ENCODE measurements at regions not wholly inside any gene's neighbourhood (a gene's known extent, or its start where the extent isn't known, plus 50 kb on each side); places are given as distances from the start of the nearest gene placed in this dataset.
"Not testable (repeated sequence)": the region's sequence is repeated elsewhere in the genome, so short reads cannot be mapped to it uniquely, and the experiment has no call there.

DNA sequence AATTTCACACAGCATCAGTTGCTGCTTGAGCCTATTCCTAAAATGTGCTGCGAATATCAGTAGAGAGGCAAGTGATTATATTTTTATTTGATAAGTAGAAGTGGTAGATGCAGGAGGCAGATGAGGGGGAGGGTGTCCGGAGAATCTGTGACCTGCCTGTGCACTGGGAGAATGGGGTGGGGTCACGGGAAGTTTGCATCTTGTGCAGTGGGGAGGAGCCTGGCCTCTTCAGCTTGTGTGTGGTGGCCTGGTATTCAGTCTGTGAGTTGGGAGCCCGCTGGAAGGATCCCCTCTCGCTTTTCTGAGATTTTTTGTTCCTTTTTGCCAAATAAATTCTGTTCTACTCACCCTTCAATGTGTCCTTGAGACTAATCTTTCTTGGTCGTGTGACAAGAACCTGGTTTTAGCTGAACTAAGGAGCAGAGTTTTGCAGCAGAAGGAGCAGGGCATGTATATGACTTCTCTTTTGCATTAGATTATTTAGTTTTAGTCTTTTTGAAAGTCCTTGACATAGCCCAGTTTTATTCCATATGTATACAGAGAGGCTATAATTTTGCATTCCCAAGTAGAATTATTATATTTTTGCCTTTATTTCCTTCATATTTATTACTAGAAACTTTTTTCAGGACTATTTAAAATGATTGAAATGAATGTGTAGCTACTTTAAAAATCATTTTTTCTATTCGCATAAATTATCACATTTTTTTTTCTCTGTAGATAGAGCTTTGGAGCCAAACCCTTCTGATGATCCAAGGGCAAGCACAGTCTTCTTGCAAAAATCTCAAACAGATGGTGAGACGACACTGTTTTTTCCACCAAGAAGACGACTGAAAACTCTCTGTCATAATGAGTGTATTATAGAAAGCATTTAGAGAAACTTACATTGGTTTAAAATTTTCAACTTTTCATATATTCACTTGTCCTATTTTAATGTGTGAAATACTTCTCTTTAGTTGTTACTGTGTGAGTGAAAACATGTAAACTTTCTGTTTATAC, 1257.2 kb downstream of the UQCRFS1 start:
- no peak for FAIRE-seq
- ChIA-PET CTCF (interaction anchor here (1.4 kb wide), 1 partner anchor 10 kb away, joined by 3 read pairs; no protein-coding TSS in a partner anchor), POLR2A (no interaction called here)
- Histone ChIP-seq H2AFZ (ENCODE audit: low read depth, low read length) (no peak overlapping the region), H3K9ac (replicated peaks; ENCODE audit: extremely low read depth, insufficient read depth, low read length) (no peak overlapping the region), H3K4me1 (ENCODE audit: control insufficient read depth, extremely low read depth, insufficient read depth, low read length) (no peaks in the 10 kb centered on the region), H3K79me2 (ENCODE audit: control insufficient read depth, insufficient read depth, low read length) (no peaks in the 10 kb centered on the region), H3K4me2 (ENCODE audit: insufficient read depth, low read length) (no peak overlapping the region), H3K27ac (ENCODE audit: insufficient read depth, low read depth, low read length) (no peak overlapping the region), H3K36me3 (ENCODE audit: control insufficient read depth in 2 of 2, extremely low read depth in 1 of 2, insufficient read depth in 2 of 2, low read length in 2 of 2) (no peaks in the 10 kb centered on the region), H4K20me1 (replicated peaks; ENCODE audit: control insufficient read depth, extremely low read depth, insufficient read depth, low read length) (no peaks in the 10 kb centered on the region), H3K4me3 (replicated peaks in 1 of 3; ENCODE audit: insufficient read depth in 1 of 3, low read depth in 1 of 3, low read length in 3 of 3) (no peak overlapping the region), H3K9me3 (replicated peaks; ENCODE audit: control insufficient read depth, insufficient read depth, low read length) (peaks cover 2% of the 10 kb centered on the region), H3K9me1 (replicated peaks; ENCODE audit: control insufficient read depth, extremely low read depth, insufficient read depth, low read length) (no peaks in the 10 kb centered on the region), H3K27me3 (ENCODE audit: control insufficient read depth in 2 of 2, insufficient read depth in 2 of 2, low read length in 2 of 2) (no peaks in the 10 kb centered on the region)
- TF ChIP-seq EZH2 (IDR thresholded peaks at IDR 0.05; ENCODE audit: borderline replicate concordance, low read depth, low read length, severe bottlenecking) = no peak
- TF ChIP-seq, protein P1, sequence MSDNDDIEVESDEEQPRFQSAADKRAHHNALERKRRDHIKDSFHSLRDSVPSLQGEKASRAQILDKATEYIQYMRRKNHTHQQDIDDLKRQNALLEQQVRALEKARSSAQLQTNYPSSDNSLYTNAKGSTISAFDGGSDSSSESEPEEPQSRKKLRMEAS (IDR thresholded peaks at IDR 0.05; ENCODE audit: insufficient read depth, insufficient read length) = no peak
- TF ChIP-seq GATA2 (IDR thresholded peaks at IDR 0.05; ENCODE audit: insufficient read depth, insufficient read length, low read depth, low read length) = no peak
- TF ChIP-seq FOS (IDR thresholded peaks at IDR 0.05; ENCODE audit: borderline replicate concordance, insufficient read depth, low read length) = no peak
- TF ChIP-seq, protein P2, sequence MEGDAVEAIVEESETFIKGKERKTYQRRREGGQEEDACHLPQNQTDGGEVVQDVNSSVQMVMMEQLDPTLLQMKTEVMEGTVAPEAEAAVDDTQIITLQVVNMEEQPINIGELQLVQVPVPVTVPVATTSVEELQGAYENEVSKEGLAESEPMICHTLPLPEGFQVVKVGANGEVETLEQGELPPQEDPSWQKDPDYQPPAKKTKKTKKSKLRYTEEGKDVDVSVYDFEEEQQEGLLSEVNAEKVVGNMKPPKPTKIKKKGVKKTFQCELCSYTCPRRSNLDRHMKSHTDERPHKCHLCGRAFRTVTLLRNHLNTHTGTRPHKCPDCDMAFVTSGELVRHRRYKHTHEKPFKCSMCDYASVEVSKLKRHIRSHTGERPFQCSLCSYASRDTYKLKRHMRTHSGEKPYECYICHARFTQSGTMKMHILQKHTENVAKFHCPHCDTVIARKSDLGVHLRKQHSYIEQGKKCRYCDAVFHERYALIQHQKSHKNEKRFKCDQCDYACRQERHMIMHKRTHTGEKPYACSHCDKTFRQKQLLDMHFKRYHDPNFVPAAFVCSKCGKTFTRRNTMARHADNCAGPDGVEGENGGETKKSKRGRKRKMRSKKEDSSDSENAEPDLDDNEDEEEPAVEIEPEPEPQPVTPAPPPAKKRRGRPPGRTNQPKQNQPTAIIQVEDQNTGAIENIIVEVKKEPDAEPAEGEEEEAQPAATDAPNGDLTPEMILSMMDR (IDR thresholded peaks at IDR 0.05; ENCODE audit: extremely low read depth in 1 of 2, insufficient read depth in 1 of 2, low read depth in 1 of 2, low read length in 2 of 2) = no peak
- TF ChIP-seq MYC (IDR thresholded peaks at IDR 0.05; ENCODE audit: low read depth, low read length) = no peak
- no peak for TF ChIP-seq POLR2A (IDR thresholded peaks at IDR 0.05; ENCODE audit: low read depth, low read length)
- TF ChIP-seq POLR2AphosphoS5 (IDR thresholded peaks at IDR 0.05; ENCODE audit: insufficient read depth, low read depth, low read length) = no peak
- no peak for TF ChIP-seq JUN (IDR thresholded peaks at IDR 0.05; ENCODE audit: borderline replicate concordance, insufficient read depth, insufficient read length, low read depth)
- no peak for DNase-seq (ENCODE audit: low read depth, low spot score)
- BruUV-seq (replicated peaks) = no TSS peak
- intact Hi-C loops (cut with micrococcal nuclease) (no loop called here), dilution Hi-C loops (cut with MboI; ENCODE audit: extremely low pct_ligation_motif_present, low sequenced_read_pairs) (no loop called here)

DNA sequence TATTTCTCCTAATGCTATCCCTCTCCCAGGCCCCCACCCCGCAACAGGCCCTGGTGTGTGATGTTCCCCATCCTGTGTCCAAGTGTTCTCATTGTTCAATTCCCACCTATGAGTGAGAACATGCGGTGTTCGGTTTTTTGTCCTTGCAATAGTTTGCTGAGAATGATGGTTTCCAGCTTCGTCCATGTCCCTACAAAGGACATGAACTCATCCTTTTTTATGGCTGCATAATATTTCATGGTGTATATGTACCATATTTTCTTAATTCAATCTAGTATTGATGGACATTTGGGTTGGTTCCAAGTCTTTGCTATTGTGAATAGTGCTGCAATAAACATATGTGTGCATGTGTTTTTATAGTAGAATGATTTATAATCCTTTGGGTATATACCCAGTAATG, 1270.3 kb downstream of the UQCRFS1 start:
- H3K9ac ChIP-seq (replicated peaks; ENCODE audit: extremely low read depth, insufficient read depth, low read length); FAIRE-seq; H3K4me2 ChIP-seq (ENCODE audit: insufficient read depth, low read length); intact Hi-C loops (cut with micrococcal nuclease); CTCF ChIA-PET; H3K4me1 ChIP-seq (ENCODE audit: control insufficient read depth, extremely low read depth, insufficient read depth, low read length); H2AFZ ChIP-seq (ENCODE audit: low read depth, low read length); H3K27me3 ChIP-seq (ENCODE audit: control insufficient read depth in 2 of 2, insufficient read depth in 2 of 2, low read length in 2 of 2); H3K27ac ChIP-seq (ENCODE audit: insufficient read depth, low read depth, low read length); H4K20me1 ChIP-seq (replicated peaks; ENCODE audit: control insufficient read depth, extremely low read depth, insufficient read depth, low read length); H3K79me2 ChIP-seq (ENCODE audit: control insufficient read depth, insufficient read depth, low read length); H3K4me3 ChIP-seq (replicated peaks in 1 of 3; ENCODE audit: insufficient read depth in 1 of 3, low read depth in 1 of 3, low read length in 3 of 3); dilution Hi-C loops (cut with MboI; ENCODE audit: extremely low pct_ligation_motif_present, low sequenced_read_pairs); BruUV-seq (replicated peaks); H3K36me3 ChIP-seq (ENCODE audit: control insufficient read depth in 2 of 2, extremely low read depth in 1 of 2, insufficient read depth in 2 of 2, low read length in 2 of 2); POLR2A ChIA-PET; H3K9me3 ChIP-seq (replicated peaks; ENCODE audit: control insufficient read depth, insufficient read depth, low read length); H3K9me1 ChIP-seq (replicated peaks; ENCODE audit: control insufficient read depth, extremely low read depth, insufficient read depth, low read length); DNase-seq (ENCODE audit: low read depth, low spot score): not testable (repeated sequence)

Data from endothelial cell of umbilical vein (primary cell).